ENCODE measurements at regions not wholly inside any gene's neighbourhood (a gene's known extent, or its start where the extent isn't known, plus 50 kb on each side); places are given as distances from the start of the nearest gene placed in this dataset.

DNA sequence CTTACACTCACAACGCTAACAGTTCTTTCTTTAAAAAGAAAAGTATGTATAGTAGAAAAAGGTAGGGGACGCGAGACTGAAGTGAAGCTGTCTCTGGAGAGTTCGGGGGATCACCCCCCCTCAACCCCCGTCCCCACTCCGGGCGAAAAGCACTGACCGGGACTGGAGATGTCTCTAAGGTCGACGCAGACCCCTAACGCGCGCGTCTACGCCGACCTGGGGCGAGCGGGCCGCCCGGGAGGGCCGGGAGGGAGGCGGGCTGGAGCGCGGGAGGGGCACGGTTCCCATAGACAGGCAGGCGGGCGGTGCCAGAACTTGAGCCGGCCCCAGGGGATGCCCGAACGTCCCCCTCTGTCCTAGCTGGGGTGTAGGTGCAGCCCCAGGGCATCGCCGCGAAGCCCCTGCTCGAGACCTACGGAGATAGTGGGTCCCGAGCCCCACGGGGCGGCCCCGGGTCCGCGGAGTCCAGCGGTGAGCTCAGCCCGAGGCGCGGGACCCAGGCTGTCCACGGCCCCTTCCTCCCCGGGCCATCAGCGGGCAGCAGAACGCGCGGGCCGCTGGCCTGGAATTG lies 82.2 kb downstream of the CHRNA1 start:
- peak; percentile 54 for ATAC-seq
- Histone ChIP-seq H3K27me3 (ENCODE audit: low read length) (peaks cover 74% of the 10 kb centered on the region), H3K9me2 (replicated peaks; ENCODE audit: low read length) (no peaks in the 10 kb centered on the region), H4K20me1 (ENCODE audit: low read length) (no peaks in the 10 kb centered on the region), H3K4me2 (ENCODE audit: low read length) (peak overlapping the region; percentile 71), H3K9me3 (ENCODE audit: low read length) (no peaks in the 10 kb centered on the region), H3K9ac (ENCODE audit: low read length) (peak overlapping the region; percentile 31; the same call in 1 of the 2 replicates), H3K27ac (ENCODE audit: low read length) (no peak overlapping the region), H3F3A (ENCODE audit: low read length, unreplicated experiment) (no peaks in the 10 kb centered on the region), H2AFZ (ENCODE audit: low read length) (peak overlapping the region; percentile 63; the same call in 1 of the 2 replicates), H3K79me2 (ENCODE audit: low read length) (no peaks in the 10 kb centered on the region), H3K4me3 (ENCODE audit: low read length) (peak overlapping the region; percentile 62), H3K4me1 (ENCODE audit: insufficient read depth, low read length) (no peaks in the 10 kb centered on the region), H3K36me3 (ENCODE audit: low read depth, low read length) (no peaks in the 10 kb centered on the region)
- intact Hi-C loops (cut with micrococcal nuclease) = no loop called here
- ChIA-PET POLR2A (ENCODE audit: unreplicated experiment) (interaction anchor here (0.6 kb wide), 1 partner anchor 351 kb away, joined by 6 read pairs; no protein-coding TSS in a partner anchor), CTCF (interaction anchor here (0.5 to 0.6 kb wide), 4 partner anchors 11 to 188 kb away, joined by 3 read pairs; no protein-coding TSS in a partner anchor)
- BruUV-seq (replicated peaks) = no TSS peak
- TF ChIP-seq EZH2 (IDR thresholded peaks at IDR 0.05; ENCODE audit: low read length, unreplicated experiment) (peak; percentile 95), EZH2phosphoT487 (IDR thresholded peaks at IDR 0.05; ENCODE audit: borderline replicate concordance, low read length) (peak; percentile 52; the same call in 1 of the 2 replicates)
- TF ChIP-seq, protein P1, sequence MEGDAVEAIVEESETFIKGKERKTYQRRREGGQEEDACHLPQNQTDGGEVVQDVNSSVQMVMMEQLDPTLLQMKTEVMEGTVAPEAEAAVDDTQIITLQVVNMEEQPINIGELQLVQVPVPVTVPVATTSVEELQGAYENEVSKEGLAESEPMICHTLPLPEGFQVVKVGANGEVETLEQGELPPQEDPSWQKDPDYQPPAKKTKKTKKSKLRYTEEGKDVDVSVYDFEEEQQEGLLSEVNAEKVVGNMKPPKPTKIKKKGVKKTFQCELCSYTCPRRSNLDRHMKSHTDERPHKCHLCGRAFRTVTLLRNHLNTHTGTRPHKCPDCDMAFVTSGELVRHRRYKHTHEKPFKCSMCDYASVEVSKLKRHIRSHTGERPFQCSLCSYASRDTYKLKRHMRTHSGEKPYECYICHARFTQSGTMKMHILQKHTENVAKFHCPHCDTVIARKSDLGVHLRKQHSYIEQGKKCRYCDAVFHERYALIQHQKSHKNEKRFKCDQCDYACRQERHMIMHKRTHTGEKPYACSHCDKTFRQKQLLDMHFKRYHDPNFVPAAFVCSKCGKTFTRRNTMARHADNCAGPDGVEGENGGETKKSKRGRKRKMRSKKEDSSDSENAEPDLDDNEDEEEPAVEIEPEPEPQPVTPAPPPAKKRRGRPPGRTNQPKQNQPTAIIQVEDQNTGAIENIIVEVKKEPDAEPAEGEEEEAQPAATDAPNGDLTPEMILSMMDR (conservative IDR thresholded peaks at IDR 0.05; ENCODE audit: low read depth, low read length) = no peak
- no peak for DNase-seq

DNA sequence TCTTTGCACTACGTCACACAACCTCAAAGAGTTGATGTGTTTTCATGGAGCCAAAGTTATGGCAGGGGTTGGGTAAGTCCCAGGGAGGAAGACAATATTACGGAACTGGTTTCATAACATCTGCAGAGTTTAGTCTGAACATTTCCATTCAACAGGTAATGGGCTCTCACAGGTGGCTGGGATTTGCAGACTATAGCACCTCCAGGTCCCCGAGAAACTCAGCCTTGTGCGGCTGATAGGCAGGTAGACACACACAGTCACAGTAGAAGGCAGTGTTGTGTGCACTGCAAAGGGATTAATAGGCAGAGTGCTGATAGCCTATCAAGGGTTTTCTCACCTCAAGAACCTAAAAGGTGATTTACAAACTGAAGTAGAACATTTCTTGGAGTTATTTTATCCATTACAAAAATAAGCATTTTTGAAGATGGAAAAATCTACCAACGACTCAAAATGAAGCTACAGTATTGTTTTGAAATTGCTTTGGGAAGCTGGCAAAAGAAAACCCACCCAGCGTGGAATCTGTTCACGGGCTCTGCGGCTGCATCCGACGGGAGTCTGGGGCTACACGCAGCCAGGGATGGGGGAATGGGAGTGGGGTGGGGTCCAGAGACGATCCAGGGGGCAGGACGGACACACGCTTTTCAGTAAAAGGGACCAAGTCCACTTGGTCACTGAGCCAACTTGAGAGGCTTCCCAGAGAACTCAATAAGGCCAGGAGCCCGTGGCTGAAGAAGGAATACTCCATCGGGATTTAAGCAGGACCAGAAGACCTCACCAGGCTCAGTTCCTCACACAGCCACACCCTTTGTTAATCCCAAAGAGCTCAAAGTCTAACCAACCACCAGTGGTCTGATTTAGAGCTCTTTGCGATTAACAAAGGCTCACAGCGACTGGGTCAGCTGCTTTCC lies 82.9 kb downstream of the CHRNA1 start:
- TF ChIP-seq EZH2 (IDR thresholded peaks at IDR 0.05; ENCODE audit: low read length, unreplicated experiment) = no peak
- no peak for TF ChIP-seq EZH2phosphoT487 (IDR thresholded peaks at IDR 0.05; ENCODE audit: borderline replicate concordance, low read length)
- TF ChIP-seq, protein P1 (conservative IDR thresholded peaks at IDR 0.05; ENCODE audit: low read depth, low read length) = no peak
- Histone ChIP-seq H3K4me2 (ENCODE audit: low read length) (peak overlapping the region; percentile 71), H3K9me2 (replicated peaks; ENCODE audit: low read length) (no peaks in the 10 kb centered on the region), H3K27me3 (ENCODE audit: low read length) (peaks cover 71% of the 10 kb centered on the region), H4K20me1 (ENCODE audit: low read length) (no peaks in the 10 kb centered on the region), H3K9me3 (ENCODE audit: low read length) (no peaks in the 10 kb centered on the region), H3F3A (ENCODE audit: low read length, unreplicated experiment) (no peaks in the 10 kb centered on the region), H3K4me1 (ENCODE audit: insufficient read depth, low read length) (no peaks in the 10 kb centered on the region), H3K9ac (ENCODE audit: low read length) (0 out of 2 replicates have a peak overlapping the region, but pooled peaks have one; percentile 31), H3K36me3 (ENCODE audit: low read depth, low read length) (no peaks in the 10 kb centered on the region), H3K79me2 (ENCODE audit: low read length) (no peaks in the 10 kb centered on the region), H3K27ac (ENCODE audit: low read length) (no peak overlapping the region), H3K4me3 (ENCODE audit: low read length) (peak overlapping the region; percentile 62), H2AFZ (ENCODE audit: low read length) (peak overlapping the region; percentile 63; the same call in 1 of the 2 replicates)
- intact Hi-C loops (cut with micrococcal nuclease) = no loop called here
- DNase-seq (no peak), ATAC-seq (peak; percentile 35)
- TSS peak; percentile 31 for BruUV-seq (replicated peaks)
- ChIA-PET CTCF (interaction anchor here (0.5 to 0.6 kb wide), 4 partner anchors 12 to 188 kb away, joined by 3 read pairs; no protein-coding TSS in a partner anchor), POLR2A (ENCODE audit: unreplicated experiment) (no interaction called here)

All from PC-3 (cell line).